Esophagus muscularis mucosa (tissue), 4 donors: ENCODE measurements at regions not wholly inside any gene's neighbourhood (a gene's known extent, or its start where the extent isn't known, plus 50 kb on each side); places are given as distances from the start of the nearest gene placed in this dataset.

ENCODE experiments used
- DNase-seq: peaks from one replicate; pipeline ENCODE4 v3.0.0-alpha.2; 2017; ENCODE audit errors: extremely low spot score
- H3K27ac ChIP-seq, 4 donors: fragments of 200-600 bp; sonication (generic); replicated peaks in 1 of 4; 1 replicate in 3 of 4; 2 replicates in 1 of 4; pipeline ENCODE4 v1.5.1; 2016 to 2019; ENCODE audit warnings: mild to moderate bottlenecking in 1 of 4
- H3K27me3 ChIP-seq, 4 donors: fragments of 200-600 bp; sonication (generic); one replicate each; pipeline versions ENCODE4 v1.5.1 to v1.6.0; 2016 to 2019
- H3K36me3 ChIP-seq, 4 donors: fragments of 200-600 bp; sonication (generic); one replicate each; pipeline ENCODE4 v1.5.1; 2016 to 2019
- H3K4me1 ChIP-seq, 4 donors: fragments of 200-600 bp; sonication (generic); one replicate each; pipeline ENCODE4 v1.5.1; 2016 to 2019
- H3K4me3 ChIP-seq, 4 donors: fragments of 200-600 bp; sonication (generic); 1 replicate in 2 of 4; 2 replicates in 2 of 4; pipeline ENCODE4 v1.5.1; 2016 to 2019; ENCODE audit warnings: mild to moderate bottlenecking in 4 of 4, moderate library complexity in 1 of 4
- H3K9me3 ChIP-seq, 4 donors: fragments of 200-600 bp; sonication (generic); 1 replicate in 3 of 4; 2 replicates in 1 of 4; pipeline ENCODE4 v1.5.1; 2016 to 2019
- EP300 ChIP-seq: sonication (generic); formaldehyde crosslinking; IDR thresholded peaks from one replicate; pipeline ENCODE4 v1.6.1; 2017; ENCODE audit warnings: antibody characterized with exemption
- POLR2A ChIP-seq: fragments of 450-650 bp; IDR thresholded peaks from one replicate; pipeline ENCODE4 v1.6.1; 2017; ENCODE audit warnings: antibody characterized with exemption, moderate library complexity, mild to moderate bottlenecking, low read depth
- POLR2AphosphoS5 ChIP-seq, 2 donors: sonication (generic); formaldehyde crosslinking; IDR thresholded peaks; one replicate each; pipeline ENCODE4 v1.6.1; 2017; ENCODE audit warnings: antibody characterized with exemption in 2 of 2
- WGBS: methylation state at CpG from one replicate; pipeline ENCODE4 v1.1.5; 2018; 5-methylcytosine and 5-hydroxymethylcytosine counted together
- intact Hi-C: fragments of 100-400 bp; cut with DNase I; formaldehyde crosslinking; loops from one replicate; pipeline ENCODE4 v1.15.1; 2023
- TF ChIP-seq, protein P1 (sequence below), 3 experiments: fragments of 200-600 bp in 2 of 3; fragments of 450-650 bp in 1 of 3; sonication (generic) in 2 of 3; IDR thresholded peaks; one replicate each; pipeline ENCODE4 v1.5.1; 2017 to 2019; ENCODE audit warnings: antibody characterized with exemption in 3 of 3, mild to moderate bottlenecking in 2 of 3, moderate library complexity in 1 of 3

DNA sequence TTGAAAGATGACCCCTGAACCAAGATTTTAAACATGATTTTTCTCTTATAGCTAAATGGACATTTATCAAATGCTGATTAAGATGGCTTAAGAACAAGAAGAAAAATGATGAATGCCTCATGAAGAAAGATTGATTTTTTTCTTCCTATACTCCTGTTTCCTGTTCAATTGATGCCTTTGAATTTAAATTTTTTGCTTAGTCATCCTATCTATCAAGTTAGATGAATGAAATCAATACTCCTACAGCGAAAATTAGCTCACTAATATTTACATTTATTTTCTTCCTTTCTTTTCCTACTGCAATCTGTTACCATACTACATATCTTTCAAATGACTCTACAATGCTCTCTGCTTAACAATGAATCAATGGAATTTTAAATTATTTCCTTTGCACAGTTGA lies 773.6 kb upstream of the DIAPH2 start:
- H3K4me1 ChIP-seq: no peaks in the 10 kb centered on the region
- no peak for DNase-seq
- no peak overlapping the region for H3K27ac ChIP-seq
- no peak overlapping the region for H3K4me3 ChIP-seq
- H3K36me3 ChIP-seq: no peaks in the 10 kb centered on the region
- no peaks in the 10 kb centered on the region for H3K9me3 ChIP-seq
- TF ChIP-seq EP300: no peak
- no peak for TF ChIP-seq POLR2A
- TF ChIP-seq, protein P1, sequence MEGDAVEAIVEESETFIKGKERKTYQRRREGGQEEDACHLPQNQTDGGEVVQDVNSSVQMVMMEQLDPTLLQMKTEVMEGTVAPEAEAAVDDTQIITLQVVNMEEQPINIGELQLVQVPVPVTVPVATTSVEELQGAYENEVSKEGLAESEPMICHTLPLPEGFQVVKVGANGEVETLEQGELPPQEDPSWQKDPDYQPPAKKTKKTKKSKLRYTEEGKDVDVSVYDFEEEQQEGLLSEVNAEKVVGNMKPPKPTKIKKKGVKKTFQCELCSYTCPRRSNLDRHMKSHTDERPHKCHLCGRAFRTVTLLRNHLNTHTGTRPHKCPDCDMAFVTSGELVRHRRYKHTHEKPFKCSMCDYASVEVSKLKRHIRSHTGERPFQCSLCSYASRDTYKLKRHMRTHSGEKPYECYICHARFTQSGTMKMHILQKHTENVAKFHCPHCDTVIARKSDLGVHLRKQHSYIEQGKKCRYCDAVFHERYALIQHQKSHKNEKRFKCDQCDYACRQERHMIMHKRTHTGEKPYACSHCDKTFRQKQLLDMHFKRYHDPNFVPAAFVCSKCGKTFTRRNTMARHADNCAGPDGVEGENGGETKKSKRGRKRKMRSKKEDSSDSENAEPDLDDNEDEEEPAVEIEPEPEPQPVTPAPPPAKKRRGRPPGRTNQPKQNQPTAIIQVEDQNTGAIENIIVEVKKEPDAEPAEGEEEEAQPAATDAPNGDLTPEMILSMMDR (IDR thresholded peaks at IDR 0.05): no peak
- no peak for TF ChIP-seq POLR2AphosphoS5 (IDR thresholded peaks at IDR 0.05)
- whole genome bisulfite sequencing: 69% methylated on average over 1 of the region's 1 CpG
- no peaks in the 10 kb centered on the region for H3K27me3 ChIP-seq
- intact Hi-C loops: no loop called here

DNA sequence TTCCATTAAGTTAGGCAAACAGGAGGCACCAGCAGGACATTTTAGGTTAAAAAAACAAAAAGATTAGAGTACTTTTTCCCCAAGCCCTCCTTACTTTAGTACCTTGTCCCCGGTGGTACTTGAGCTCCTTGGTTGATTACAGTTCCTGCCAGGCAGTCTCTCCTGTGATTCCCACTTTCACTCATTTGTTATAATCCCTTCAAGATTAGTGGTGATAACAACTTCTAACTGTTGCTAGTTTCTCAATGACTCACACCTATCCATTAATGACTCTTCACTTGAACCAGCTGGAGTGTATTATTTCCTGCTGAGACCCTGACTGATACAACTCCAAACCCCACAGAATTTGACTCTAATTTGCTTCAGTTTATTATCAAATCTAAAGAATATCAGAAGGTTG lies 765.0 kb upstream of the DIAPH2 start:
- Histone ChIP-seq H3K4me1 (no peaks in the 10 kb centered on the region), H3K27me3 (no peaks in the 10 kb centered on the region), H3K4me3 (no peak overlapping the region), H3K9me3 (no peaks in the 10 kb centered on the region), H3K36me3 (no peaks in the 10 kb centered on the region), H3K27ac (no peak overlapping the region)
- no peak for TF ChIP-seq EP300
- no peak for TF ChIP-seq POLR2A
- TF ChIP-seq, protein P1 (IDR thresholded peaks at IDR 0.05): no peak
- TF ChIP-seq POLR2AphosphoS5 (IDR thresholded peaks at IDR 0.05): no peak
- intact Hi-C loops: no loop called here
- no peak for DNase-seq
- WGBS: 80% methylated on average over 1 of the region's 1 CpG

DNA sequence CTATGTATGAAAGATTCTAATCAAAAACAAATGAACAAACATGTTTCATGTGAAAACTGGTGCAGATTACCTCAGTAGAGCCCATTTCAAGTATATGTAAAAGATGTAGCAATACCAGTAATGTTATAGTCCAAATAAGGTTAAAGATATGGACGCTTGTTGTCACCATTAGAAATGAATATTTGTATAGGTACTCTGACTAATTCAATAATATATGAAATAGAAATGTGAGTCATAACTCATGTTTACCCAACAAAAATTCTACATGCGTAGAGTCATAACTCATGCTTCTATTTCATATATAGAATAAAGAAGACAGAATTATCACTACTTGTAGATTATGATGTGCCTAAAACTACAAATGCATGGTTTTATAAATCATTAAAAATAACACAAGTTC lies 739.1 kb upstream of the DIAPH2 start:
- intact Hi-C loops: no loop called here
- 75% methylated on average over 2 of the region's 2 CpGs for WGBS
- Histone ChIP-seq H3K9me3 (no peaks in the 10 kb centered on the region), H3K36me3 (no peaks in the 10 kb centered on the region), H3K27me3 (no peaks in the 10 kb centered on the region), H3K4me1 (no peaks in the 10 kb centered on the region), H3K27ac (no peak overlapping the region), H3K4me3 (no peak overlapping the region)
- no peak for DNase-seq
- TF ChIP-seq EP300: no peak
- TF ChIP-seq, protein P1 (IDR thresholded peaks at IDR 0.05): no peak
- TF ChIP-seq POLR2A: no peak
- no peak for TF ChIP-seq POLR2AphosphoS5 (IDR thresholded peaks at IDR 0.05)

DNA sequence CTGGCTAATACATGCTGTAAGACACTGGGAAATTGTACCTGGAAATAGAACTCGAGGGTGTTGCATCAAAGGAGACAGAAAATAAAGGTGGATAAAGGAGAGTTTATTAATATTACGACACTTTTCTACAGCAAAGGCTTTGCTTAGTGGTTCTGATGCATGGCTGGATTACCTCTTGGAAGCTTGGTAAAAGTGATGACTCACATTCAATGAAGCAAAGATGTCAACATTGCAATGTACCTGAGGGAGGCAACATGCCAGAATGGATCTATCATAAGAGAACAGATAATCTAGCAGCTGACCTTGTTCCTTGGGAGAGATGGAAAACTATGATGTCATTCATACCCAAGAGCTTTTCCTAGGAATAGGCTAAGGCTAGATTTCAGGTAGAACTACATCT lies 735.1 kb upstream of the DIAPH2 start:
- DNase-seq: no peak
- Histone ChIP-seq H3K27me3 (no peaks in the 10 kb centered on the region), H3K4me3 (no peak overlapping the region), H3K9me3 (no peaks in the 10 kb centered on the region), H3K4me1 (no peaks in the 10 kb centered on the region), H3K36me3 (no peaks in the 10 kb centered on the region), H3K27ac (no peak overlapping the region)
- 60% methylated on average over 2 of the region's 2 CpGs for WGBS
- TF ChIP-seq POLR2AphosphoS5 (IDR thresholded peaks at IDR 0.05): no peak
- TF ChIP-seq, protein P1 (IDR thresholded peaks at IDR 0.05): no peak
- no peak for TF ChIP-seq EP300
- TF ChIP-seq POLR2A: no peak
- intact Hi-C loops: no loop called here

DNA sequence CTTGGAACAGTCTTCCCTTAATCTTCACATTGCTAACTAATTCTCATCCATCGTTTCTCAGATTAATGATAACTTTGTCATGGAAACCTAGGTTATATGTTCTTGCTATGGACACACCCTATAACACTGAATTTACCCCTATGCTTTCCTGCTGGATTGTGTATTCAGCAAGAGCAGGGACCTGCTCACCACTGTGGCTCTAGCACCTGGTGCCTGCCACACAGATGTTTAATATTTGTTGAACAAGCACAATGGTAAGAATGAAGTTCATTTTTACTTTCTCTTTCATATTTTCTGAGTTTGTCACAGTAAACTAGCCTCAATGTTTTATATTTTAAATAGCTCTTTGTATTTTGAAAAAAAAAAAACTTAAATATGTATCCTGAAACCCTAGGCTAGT lies 734.0 kb upstream of the DIAPH2 start:
- no peaks in the 10 kb centered on the region for H3K36me3 ChIP-seq
- H3K27ac ChIP-seq: no peak overlapping the region
- no peaks in the 10 kb centered on the region for H3K4me1 ChIP-seq
- TF ChIP-seq, protein P1 (IDR thresholded peaks at IDR 0.05): no peak
- TF ChIP-seq POLR2AphosphoS5 (IDR thresholded peaks at IDR 0.05) (no peak), EP300 (no peak), POLR2A (no peak)
- no peak for DNase-seq
- H3K4me3 ChIP-seq: no peak overlapping the region
- 69% methylated on average over 1 of the region's 1 CpG for WGBS
- H3K27me3 ChIP-seq: no peaks in the 10 kb centered on the region
- H3K9me3 ChIP-seq: no peaks in the 10 kb centered on the region
- intact Hi-C loops: no loop called here
